D721Med (cell line): ENCODE measurements at regions not wholly inside any gene's neighbourhood (a gene's known extent, or its start where the extent isn't known, plus 50 kb on each side); places are given as distances from the start of the nearest gene placed in this dataset.

Experiments used
- DNase-seq: peaks from one replicate; pipeline ENCODE4 v3.0.0; 2011; ENCODE audit warnings: low spot score; ENCODE audit not compliant: insufficient read length
- FAIRE-seq: peaks from 2 replicates; lab custom pipeline; 2011; peaks lifted over from hg19 to GRCh38; lab: Jason Lieb, UNC
- CTCF ChIP-seq: IDR thresholded peaks from 2 replicates; pipeline ENCODE4 v1.5.1; 2012; ENCODE audit warnings: mild to moderate bottlenecking, control low read depth; ENCODE audit not compliant: insufficient read depth; ENCODE audit errors: missing control alignments

GRCh38 chr17:33892717-33893591, 362.1 kb upstream of the CCL2 start:
- TF ChIP-seq CTCF = no peak
- FAIRE-seq (no peak), DNase-seq (no peak)

GRCh38 chr17:33895491-33895890, 359.6 kb upstream of the CCL2 start:
- DNase-seq (no peak), FAIRE-seq (no peak)
- TF ChIP-seq CTCF = no peak

- no peak for FAIRE-seq
- DNase-seq = no peak
- no peak for TF ChIP-seq CTCF
These were observed 358.8 kb upstream of the CCL2 start for GRCh38 chr17:33896263-33896662.

- FAIRE-seq (no peak), DNase-seq (no peak)
- no peak for TF ChIP-seq CTCF
These were observed 354.0 kb upstream of the CCL2 start for GRCh38 chr17:33901085-33901484.

GRCh38 chr17:33902901-33903449, 352.1 kb upstream of the CCL2 start:
- FAIRE-seq = no peak
- no peak for DNase-seq
- no peak for TF ChIP-seq CTCF

GRCh38 chr17:33904476-33904875, 350.6 kb upstream of the CCL2 start:
- TF ChIP-seq CTCF = no peak
- FAIRE-seq (no peak), DNase-seq (no peak)

GRCh38 chr17:33905338-33905800, 349.7 kb upstream of the CCL2 start:
- TF ChIP-seq CTCF = no peak
- DNase-seq (no peak), FAIRE-seq (no peak)
